Right atrium auricular region (tissue), 2 donors: ENCODE measurements at regions not wholly inside any gene's neighbourhood (a gene's known extent, or its start where the extent isn't known, plus 50 kb on each side); places are given as distances from the start of the nearest gene placed in this dataset.

Source experiments
- DNase-seq: peaks from one replicate; pipeline ENCODE4 v3.0.0-alpha.2; 2019; ENCODE audit warnings: low spot score
- H3K27ac ChIP-seq, 2 donors: fragments of 200-600 bp; sonication (generic); 1 replicate in 1 of 2; 2 replicates in 1 of 2; pipeline ENCODE4 v1.5.1; 2016 to 2019
- H3K27me3 ChIP-seq, 2 donors: fragments of 200-600 bp; sonication (generic); one replicate each; pipeline versions ENCODE4 v1.5.1 to v1.6.0; 2017 to 2019
- H3K36me3 ChIP-seq: fragments of 200-600 bp; sonication (generic); one replicate; pipeline ENCODE4 v1.5.1; 2016
- H3K4me1 ChIP-seq, 2 donors: fragments of 200-600 bp; sonication (generic); one replicate each; pipeline versions ENCODE4 v1.5.1 to v1.6.0; 2017 to 2019
- H3K4me3 ChIP-seq, 2 donors: fragments of 200-600 bp; sonication (generic); 1 replicate in 1 of 2; 2 replicates in 1 of 2; pipeline ENCODE4 v1.5.1; 2017 to 2019; ENCODE audit warnings: mild to moderate bottlenecking in 1 of 2, moderate library complexity in 1 of 2
- H3K9me3 ChIP-seq, 2 donors: fragments of 200-600 bp; sonication (generic); one replicate each; pipeline ENCODE4 v1.5.1; 2019
- TF ChIP-seq, protein P1 (sequence below), 2 donors: fragments of 200-600 bp; sonication (generic); IDR thresholded peaks; one replicate each; pipeline ENCODE4 v1.5.1; 2019; ENCODE audit warnings: antibody characterized with exemption in 2 of 2

DNA sequence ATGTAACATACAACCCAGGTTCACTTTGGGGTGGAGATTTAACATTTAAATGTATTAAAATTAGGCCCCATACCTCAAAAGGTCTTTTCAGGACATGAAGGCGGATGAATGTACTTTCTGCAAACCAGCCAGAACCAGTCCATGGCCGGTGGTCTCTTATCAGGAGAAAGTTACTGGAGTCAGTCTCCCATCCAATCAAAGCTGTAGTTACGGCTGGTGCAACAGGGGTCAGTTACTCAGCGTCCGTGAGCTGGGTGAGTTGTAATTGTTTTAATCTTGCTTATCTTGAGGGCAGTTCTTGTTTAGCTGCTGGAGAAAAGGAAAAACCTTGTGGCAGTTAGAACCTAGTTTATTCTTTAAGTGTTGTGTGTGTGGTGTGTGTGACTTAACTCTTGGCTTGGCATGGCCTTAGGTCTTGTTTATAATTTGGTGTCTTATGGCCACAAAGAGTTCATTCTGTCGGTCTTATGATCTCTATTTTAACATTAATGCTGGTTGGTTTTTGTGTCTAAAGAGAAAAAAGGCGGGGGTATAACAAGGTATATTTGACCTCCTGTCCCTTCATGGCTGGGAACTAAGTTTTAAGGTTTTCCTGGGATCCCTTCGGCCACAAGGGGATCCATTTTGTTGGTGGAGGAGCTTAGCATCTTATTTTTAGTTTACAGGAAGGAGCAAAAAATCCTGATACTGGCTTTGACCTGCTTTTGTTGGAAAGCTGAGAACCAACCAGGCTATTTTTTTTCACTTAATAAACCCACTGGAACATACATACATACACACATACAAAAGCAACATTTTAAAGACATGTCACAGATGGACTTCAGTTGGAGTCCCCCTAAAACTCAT, 143.5 kb upstream of the NCK2 start:
- TF ChIP-seq, protein P1, sequence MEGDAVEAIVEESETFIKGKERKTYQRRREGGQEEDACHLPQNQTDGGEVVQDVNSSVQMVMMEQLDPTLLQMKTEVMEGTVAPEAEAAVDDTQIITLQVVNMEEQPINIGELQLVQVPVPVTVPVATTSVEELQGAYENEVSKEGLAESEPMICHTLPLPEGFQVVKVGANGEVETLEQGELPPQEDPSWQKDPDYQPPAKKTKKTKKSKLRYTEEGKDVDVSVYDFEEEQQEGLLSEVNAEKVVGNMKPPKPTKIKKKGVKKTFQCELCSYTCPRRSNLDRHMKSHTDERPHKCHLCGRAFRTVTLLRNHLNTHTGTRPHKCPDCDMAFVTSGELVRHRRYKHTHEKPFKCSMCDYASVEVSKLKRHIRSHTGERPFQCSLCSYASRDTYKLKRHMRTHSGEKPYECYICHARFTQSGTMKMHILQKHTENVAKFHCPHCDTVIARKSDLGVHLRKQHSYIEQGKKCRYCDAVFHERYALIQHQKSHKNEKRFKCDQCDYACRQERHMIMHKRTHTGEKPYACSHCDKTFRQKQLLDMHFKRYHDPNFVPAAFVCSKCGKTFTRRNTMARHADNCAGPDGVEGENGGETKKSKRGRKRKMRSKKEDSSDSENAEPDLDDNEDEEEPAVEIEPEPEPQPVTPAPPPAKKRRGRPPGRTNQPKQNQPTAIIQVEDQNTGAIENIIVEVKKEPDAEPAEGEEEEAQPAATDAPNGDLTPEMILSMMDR (IDR thresholded peaks at IDR 0.05) = no peak
- Histone ChIP-seq H3K27ac (no peak overlapping the region), H3K27me3 (no peaks in the 10 kb centered on the region)

DNA sequence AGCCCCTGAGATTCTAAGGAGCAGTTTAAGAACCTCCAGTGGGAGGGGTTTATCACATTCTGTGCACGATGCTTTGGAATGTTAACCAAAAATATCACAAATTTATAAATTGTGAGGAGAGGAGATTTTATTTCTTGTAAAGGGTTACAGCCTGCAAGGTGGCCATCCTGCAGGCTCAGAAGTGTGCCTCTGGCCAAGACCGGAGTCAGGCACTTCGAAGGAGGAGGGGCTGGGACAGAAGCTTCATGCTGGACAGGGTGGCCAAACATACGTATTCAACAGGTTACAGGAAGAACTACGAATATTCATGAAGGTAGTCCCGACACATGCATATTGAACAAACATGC, 144.1 kb upstream of the NCK2 start:
- no peaks in the 10 kb centered on the region for H3K36me3 ChIP-seq
- peaks cover 0 to 24% of the 10 kb centered on the region in 2 donors for H3K4me1 ChIP-seq
- no peaks in the 10 kb centered on the region for H3K27me3 ChIP-seq
- H3K27ac ChIP-seq = no peak overlapping the region
- DNase-seq = no peak
- no peak overlapping the region for H3K4me3 ChIP-seq
- no peaks in the 10 kb centered on the region for H3K9me3 ChIP-seq
- TF ChIP-seq, protein P1 (IDR thresholded peaks at IDR 0.05) = no peak

More for the DNA sequence above, 143.5 kb upstream of the NCK2 start:
- H3K4me1 ChIP-seq = peaks cover 0 to 30% of the 10 kb centered on the region in 2 donors
- no peak overlapping the region for H3K4me3 ChIP-seq
- no peaks in the 10 kb centered on the region for H3K9me3 ChIP-seq
- no peaks in the 10 kb centered on the region for H3K36me3 ChIP-seq
- no peak for DNase-seq

DNA sequence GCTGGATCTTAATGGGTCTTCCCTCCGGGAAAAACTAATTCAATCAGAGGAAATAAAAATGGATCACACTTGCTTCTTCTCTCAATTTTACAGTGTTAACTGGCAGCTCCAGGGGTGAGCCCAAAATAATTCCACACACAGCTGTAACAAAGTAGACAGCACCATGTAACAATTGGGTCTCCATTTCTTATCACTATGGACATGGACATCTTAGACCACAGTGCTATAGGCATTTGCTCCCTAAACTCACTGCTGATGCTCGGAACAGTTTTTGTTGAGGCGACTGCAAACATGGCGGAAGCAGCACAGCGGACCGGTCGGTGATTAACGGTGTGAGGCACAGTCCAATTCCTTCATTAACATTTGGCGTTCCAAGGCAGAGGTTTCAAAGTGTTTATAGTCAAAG, 144.7 kb upstream of the NCK2 start:
- Histone ChIP-seq H3K4me1 (peaks cover 0 to 19% of the 10 kb centered on the region in 2 donors), H3K9me3 (no peaks in the 10 kb centered on the region), H3K4me3 (no peak overlapping the region), H3K27me3 (no peaks in the 10 kb centered on the region), H3K36me3 (no peaks in the 10 kb centered on the region), H3K27ac (no peak overlapping the region)
- DNase-seq = no peak
- TF ChIP-seq, protein P1 (IDR thresholded peaks at IDR 0.05) = no peak

DNA sequence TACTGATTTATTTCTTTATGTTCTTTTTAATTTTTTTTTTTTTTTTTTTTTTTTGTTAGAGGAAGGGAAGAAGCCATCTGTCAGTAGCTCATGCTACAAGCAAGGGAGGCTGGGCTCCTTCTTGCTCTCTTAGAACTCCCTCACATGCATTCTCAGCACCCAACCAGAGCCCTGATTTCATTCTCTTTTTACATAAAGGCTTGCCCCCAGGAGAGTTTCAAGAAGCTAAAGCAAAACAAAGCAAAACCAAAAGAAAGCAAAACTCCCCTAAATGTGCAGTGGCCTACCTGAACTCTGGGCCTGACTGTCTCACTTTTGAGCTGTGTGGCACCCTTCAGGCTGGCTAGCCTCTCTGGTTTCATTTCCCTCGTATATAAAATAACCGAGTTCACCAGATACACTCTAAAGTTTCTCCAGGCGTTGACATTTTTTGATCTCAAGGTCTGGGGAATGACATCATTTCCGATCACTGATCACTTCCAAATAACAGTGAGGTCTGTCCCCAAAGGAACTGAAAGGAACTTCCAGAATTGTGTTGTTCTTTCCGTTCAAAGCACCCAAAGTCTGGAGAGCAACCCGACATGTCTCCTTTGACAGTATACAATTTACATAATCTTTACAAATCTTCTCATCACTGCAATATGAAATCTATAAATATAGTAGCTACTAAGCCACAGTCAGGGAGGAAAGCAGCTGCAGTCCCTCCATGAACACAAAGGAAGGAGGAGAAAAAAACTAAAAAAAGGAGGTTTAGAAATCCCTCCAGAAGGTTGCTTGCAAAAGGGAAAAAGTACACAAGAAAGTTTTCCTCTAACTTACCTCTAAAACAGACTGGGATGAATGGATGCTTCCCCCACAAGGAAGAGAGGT, 145.6 kb upstream of the NCK2 start:
- Histone ChIP-seq H3K4me3 (no peak overlapping the region), H3K36me3 (no peaks in the 10 kb centered on the region), H3K9me3 (no peaks in the 10 kb centered on the region), H3K27me3 (no peaks in the 10 kb centered on the region), H3K4me1 (peaks cover 0 to 11% of the 10 kb centered on the region in 2 donors), H3K27ac (no peak overlapping the region)
- no peak for DNase-seq
- TF ChIP-seq, protein P1 (IDR thresholded peaks at IDR 0.05) = no peak

DNA sequence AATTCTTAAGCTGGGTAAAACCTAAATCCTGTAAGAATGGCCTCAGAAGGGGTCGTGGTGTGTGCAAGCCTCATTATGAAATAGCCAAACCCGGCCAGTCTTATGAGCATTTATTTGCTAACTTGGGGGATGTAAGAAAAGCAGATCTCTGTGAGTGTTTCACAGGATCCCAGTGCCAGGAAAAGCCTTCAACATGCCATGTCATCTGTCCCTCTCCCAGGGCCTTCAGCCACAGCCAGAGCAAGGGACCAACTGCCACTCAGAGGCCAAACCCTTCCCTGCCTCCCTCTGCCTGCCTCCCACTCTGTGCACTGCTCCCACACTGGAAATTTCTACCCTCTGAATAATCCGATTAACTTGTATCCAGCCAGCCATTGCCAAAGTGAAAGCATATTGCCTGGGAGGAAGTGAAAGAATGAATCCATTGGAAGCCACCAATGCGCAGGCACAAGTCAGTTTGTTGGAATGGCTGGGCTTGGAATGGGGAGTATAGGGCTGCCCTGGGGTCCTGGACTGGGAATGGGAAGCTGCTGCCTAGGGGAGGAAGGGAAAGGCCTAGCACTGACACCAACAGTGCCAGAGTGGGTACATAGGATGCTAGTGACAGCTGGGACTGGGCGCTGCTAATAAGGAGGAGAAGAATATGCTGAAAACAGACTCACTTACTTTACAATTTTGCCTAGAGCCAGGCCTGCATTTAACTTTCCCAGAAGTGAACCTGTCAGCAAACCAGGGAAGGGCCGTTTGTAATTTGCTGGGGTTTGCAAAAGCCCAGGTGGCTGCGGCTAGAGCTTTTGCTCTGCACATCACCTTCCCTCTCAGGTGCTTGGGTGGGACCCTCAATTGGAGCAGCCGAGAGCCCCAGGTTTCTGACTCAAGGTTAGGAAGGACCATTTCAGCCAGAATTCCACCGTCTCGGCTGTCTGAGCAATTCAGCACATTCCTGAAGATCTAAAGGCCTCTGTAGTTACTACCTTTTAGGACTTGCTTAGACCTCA, 146.6 kb upstream of the NCK2 start:
- TF ChIP-seq, protein P1 (IDR thresholded peaks at IDR 0.05) = no peak
- no peaks in the 10 kb centered on the region for H3K36me3 ChIP-seq
- no peaks in the 10 kb centered on the region for H3K9me3 ChIP-seq
- peaks cover 0 to 11% of the 10 kb centered on the region in 2 donors for H3K4me1 ChIP-seq
- no peak overlapping the region for H3K4me3 ChIP-seq
- H3K27me3 ChIP-seq = no peaks in the 10 kb centered on the region
- no peak for DNase-seq
- H3K27ac ChIP-seq = no peak overlapping the region
